ENCODE measurements at regions not wholly inside any gene's neighbourhood (a gene's known extent, or its start where the extent isn't known, plus 50 kb on each side); places are given as distances from the start of the nearest gene placed in this dataset.

GRCh38 chr11:27287205-27287604, 75.8 kb downstream of the CCDC34 start:
- no peak for TF ChIP-seq POU2F2 (IDR thresholded peaks at IDR 0.05; ENCODE audit: low read depth, low read length)
- TF ChIP-seq POLR2A (IDR thresholded peaks at IDR 0.05; ENCODE audit: low read depth, low read length): no peak
- no peak for TF ChIP-seq PAX5 (IDR thresholded peaks at IDR 0.05; ENCODE audit: insufficient read depth, low read length, severe bottlenecking)
- no peak for TF ChIP-seq SPI1 (IDR thresholded peaks at IDR 0.05; ENCODE audit: low read depth, low read length)
- TF ChIP-seq TAF1 (IDR thresholded peaks at IDR 0.05; ENCODE audit: low read depth, low read length): no peak
- no peak for TF ChIP-seq POLR2AphosphoS5 (IDR thresholded peaks at IDR 0.05; ENCODE audit: low read depth, low read length)
- no peak for DNase-seq (ENCODE audit: insufficient read length, low spot score)
- FAIRE-seq: no peak

- DNase-seq (ENCODE audit: insufficient read length, low spot score): no peak
- FAIRE-seq: no peak
- TF ChIP-seq POU2F2 (IDR thresholded peaks at IDR 0.05; ENCODE audit: low read depth, low read length): no peak
- TF ChIP-seq TAF1 (IDR thresholded peaks at IDR 0.05; ENCODE audit: low read depth, low read length): no peak
- TF ChIP-seq POLR2A (IDR thresholded peaks at IDR 0.05; ENCODE audit: low read depth, low read length): no peak
- no peak for TF ChIP-seq POLR2AphosphoS5 (IDR thresholded peaks at IDR 0.05; ENCODE audit: low read depth, low read length)
- no peak for TF ChIP-seq SPI1 (IDR thresholded peaks at IDR 0.05; ENCODE audit: low read depth, low read length)
These were observed 77.3 kb downstream of the CCDC34 start for GRCh38 chr11:27285761-27286160.

GRCh38 chr11:27282806-27283205, 80.2 kb downstream of the CCDC34 start:
- no peak for TF ChIP-seq TAF1 (IDR thresholded peaks at IDR 0.05; ENCODE audit: low read depth, low read length)
- TF ChIP-seq PAX5 (IDR thresholded peaks at IDR 0.05; ENCODE audit: insufficient read depth, low read length, severe bottlenecking): no peak
- no peak for TF ChIP-seq SPI1 (IDR thresholded peaks at IDR 0.05; ENCODE audit: low read depth, low read length)
- TF ChIP-seq POLR2AphosphoS5 (IDR thresholded peaks at IDR 0.05; ENCODE audit: low read depth, low read length): no peak
- TF ChIP-seq POLR2A (IDR thresholded peaks at IDR 0.05; ENCODE audit: low read depth, low read length): no peak
- TF ChIP-seq POU2F2 (IDR thresholded peaks at IDR 0.05; ENCODE audit: low read depth, low read length): no peak
- DNase-seq (ENCODE audit: insufficient read length, low spot score) (no peak), FAIRE-seq (no peak)

GRCh38 chr11:27281740-27282590, 81.0 kb downstream of the CCDC34 start:
- FAIRE-seq: peak; percentile 72
- TF ChIP-seq POLR2AphosphoS5 (IDR thresholded peaks at IDR 0.05; ENCODE audit: low read depth, low read length) (no peak), POLR2A (IDR thresholded peaks at IDR 0.05; ENCODE audit: low read depth, low read length) (no peak), PAX5 (IDR thresholded peaks at IDR 0.05; ENCODE audit: insufficient read depth, low read length, severe bottlenecking) (no peak), POU2F2 (IDR thresholded peaks at IDR 0.05; ENCODE audit: low read depth, low read length) (no peak), TAF1 (IDR thresholded peaks at IDR 0.05; ENCODE audit: low read depth, low read length) (no peak), SPI1 (IDR thresholded peaks at IDR 0.05; ENCODE audit: low read depth, low read length) (no peak)
- DNase-seq (ENCODE audit: insufficient read length, low spot score): no peak

GRCh38 chr11:27281276-27281675, 81.7 kb downstream of the CCDC34 start:
- no peak for FAIRE-seq
- no peak for TF ChIP-seq POLR2A (IDR thresholded peaks at IDR 0.05; ENCODE audit: low read depth, low read length)
- no peak for TF ChIP-seq PAX5 (IDR thresholded peaks at IDR 0.05; ENCODE audit: insufficient read depth, low read length, severe bottlenecking)
- no peak for TF ChIP-seq TAF1 (IDR thresholded peaks at IDR 0.05; ENCODE audit: low read depth, low read length)
- TF ChIP-seq SPI1 (IDR thresholded peaks at IDR 0.05; ENCODE audit: low read depth, low read length): no peak
- TF ChIP-seq POU2F2 (IDR thresholded peaks at IDR 0.05; ENCODE audit: low read depth, low read length): no peak
- no peak for TF ChIP-seq POLR2AphosphoS5 (IDR thresholded peaks at IDR 0.05; ENCODE audit: low read depth, low read length)

GRCh38 chr11:27280140-27280539, 82.9 kb downstream of the CCDC34 start:
- no peak for TF ChIP-seq POLR2AphosphoS5 (IDR thresholded peaks at IDR 0.05; ENCODE audit: low read depth, low read length)
- no peak for TF ChIP-seq PAX5 (IDR thresholded peaks at IDR 0.05; ENCODE audit: insufficient read depth, low read length, severe bottlenecking)
- no peak for TF ChIP-seq POU2F2 (IDR thresholded peaks at IDR 0.05; ENCODE audit: low read depth, low read length)
- no peak for TF ChIP-seq POLR2A (IDR thresholded peaks at IDR 0.05; ENCODE audit: low read depth, low read length)
- TF ChIP-seq SPI1 (IDR thresholded peaks at IDR 0.05; ENCODE audit: low read depth, low read length): no peak
- TF ChIP-seq TAF1 (IDR thresholded peaks at IDR 0.05; ENCODE audit: low read depth, low read length): no peak
- DNase-seq (ENCODE audit: insufficient read length, low spot score): no peak
- FAIRE-seq: no peak

More at GRCh38 chr11:27281276-27281675, 81.7 kb downstream of the CCDC34 start:
- no peak for DNase-seq (ENCODE audit: insufficient read length, low spot score)

- FAIRE-seq (no peak), DNase-seq (ENCODE audit: insufficient read length, low spot score) (no peak)
- no peak for TF ChIP-seq TAF1 (IDR thresholded peaks at IDR 0.05; ENCODE audit: low read depth, low read length)
- TF ChIP-seq PAX5 (IDR thresholded peaks at IDR 0.05; ENCODE audit: insufficient read depth, low read length, severe bottlenecking): no peak
- TF ChIP-seq POU2F2 (IDR thresholded peaks at IDR 0.05; ENCODE audit: low read depth, low read length): no peak
- no peak for TF ChIP-seq POLR2A (IDR thresholded peaks at IDR 0.05; ENCODE audit: low read depth, low read length)
- TF ChIP-seq SPI1 (IDR thresholded peaks at IDR 0.05; ENCODE audit: low read depth, low read length): no peak
- no peak for TF ChIP-seq POLR2AphosphoS5 (IDR thresholded peaks at IDR 0.05; ENCODE audit: low read depth, low read length)
These were observed 83.6 kb downstream of the CCDC34 start for GRCh38 chr11:27279460-27279859.

GRCh38 chr11:27277843-27278242, 85.2 kb downstream of the CCDC34 start:
- no peak for TF ChIP-seq PAX5 (IDR thresholded peaks at IDR 0.05; ENCODE audit: insufficient read depth, low read length, severe bottlenecking)
- TF ChIP-seq POU2F2 (IDR thresholded peaks at IDR 0.05; ENCODE audit: low read depth, low read length): no peak
- TF ChIP-seq SPI1 (IDR thresholded peaks at IDR 0.05; ENCODE audit: low read depth, low read length): no peak
- no peak for FAIRE-seq

GRCh38 chr11:27276141-27276540, 86.9 kb downstream of the CCDC34 start:
- FAIRE-seq (no peak), DNase-seq (ENCODE audit: insufficient read length, low spot score) (no peak)
- TF ChIP-seq TAF1 (IDR thresholded peaks at IDR 0.05; ENCODE audit: low read depth, low read length): no peak
- TF ChIP-seq PAX5 (IDR thresholded peaks at IDR 0.05; ENCODE audit: insufficient read depth, low read length, severe bottlenecking): no peak
- TF ChIP-seq POLR2A (IDR thresholded peaks at IDR 0.05; ENCODE audit: low read depth, low read length): no peak
- no peak for TF ChIP-seq POLR2AphosphoS5 (IDR thresholded peaks at IDR 0.05; ENCODE audit: low read depth, low read length)
- TF ChIP-seq POU2F2 (IDR thresholded peaks at IDR 0.05; ENCODE audit: low read depth, low read length): no peak
- TF ChIP-seq SPI1 (IDR thresholded peaks at IDR 0.05; ENCODE audit: low read depth, low read length): no peak

More at GRCh38 chr11:27277843-27278242, 85.2 kb downstream of the CCDC34 start:
- no peak for DNase-seq (ENCODE audit: insufficient read length, low spot score)

Measured in GM12891 (cell line).